ENCODE measurements at regions not wholly inside any gene's neighbourhood (a gene's known extent, or its start where the extent isn't known, plus 50 kb on each side); places are given as distances from the start of the nearest gene placed in this dataset.

DNA sequence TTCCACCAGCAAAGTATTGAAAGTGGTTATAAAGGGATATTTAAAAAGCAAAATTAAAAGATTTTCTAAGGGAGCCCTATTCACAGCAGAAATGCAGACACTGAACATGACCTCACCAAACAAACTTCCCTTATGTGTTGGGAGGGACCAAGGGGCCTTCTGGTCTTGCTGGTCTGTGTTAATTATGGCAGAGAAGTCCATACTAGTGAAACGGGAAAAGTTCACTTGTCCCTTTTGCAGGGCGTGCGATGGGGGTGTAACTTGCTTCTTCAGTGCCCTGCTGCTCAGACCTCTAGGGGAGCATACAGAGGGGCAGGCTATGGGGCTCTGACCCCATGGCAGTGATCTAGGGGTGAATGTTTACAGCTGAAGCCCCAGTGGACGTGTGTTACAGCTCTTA is 53.0 kb upstream of the ZNF337 start:
- Mint-ChIP-seq H3K4me3 (no peak overlapping the region), H3K36me3 (ENCODE audit: low read depth) (no peaks in the 10 kb centered on the region), H3K4me1 (no peaks in the 10 kb centered on the region), H3K27ac (no peak overlapping the region), H3K9me3 (no peaks in the 10 kb centered on the region), H3K27me3 (ENCODE audit: low read depth, poor library complexity) (peaks cover 4% of the 10 kb centered on the region)
- DNase-seq = no peak
- TF ChIP-seq, protein P1, sequence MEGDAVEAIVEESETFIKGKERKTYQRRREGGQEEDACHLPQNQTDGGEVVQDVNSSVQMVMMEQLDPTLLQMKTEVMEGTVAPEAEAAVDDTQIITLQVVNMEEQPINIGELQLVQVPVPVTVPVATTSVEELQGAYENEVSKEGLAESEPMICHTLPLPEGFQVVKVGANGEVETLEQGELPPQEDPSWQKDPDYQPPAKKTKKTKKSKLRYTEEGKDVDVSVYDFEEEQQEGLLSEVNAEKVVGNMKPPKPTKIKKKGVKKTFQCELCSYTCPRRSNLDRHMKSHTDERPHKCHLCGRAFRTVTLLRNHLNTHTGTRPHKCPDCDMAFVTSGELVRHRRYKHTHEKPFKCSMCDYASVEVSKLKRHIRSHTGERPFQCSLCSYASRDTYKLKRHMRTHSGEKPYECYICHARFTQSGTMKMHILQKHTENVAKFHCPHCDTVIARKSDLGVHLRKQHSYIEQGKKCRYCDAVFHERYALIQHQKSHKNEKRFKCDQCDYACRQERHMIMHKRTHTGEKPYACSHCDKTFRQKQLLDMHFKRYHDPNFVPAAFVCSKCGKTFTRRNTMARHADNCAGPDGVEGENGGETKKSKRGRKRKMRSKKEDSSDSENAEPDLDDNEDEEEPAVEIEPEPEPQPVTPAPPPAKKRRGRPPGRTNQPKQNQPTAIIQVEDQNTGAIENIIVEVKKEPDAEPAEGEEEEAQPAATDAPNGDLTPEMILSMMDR (IDR thresholded peaks at IDR 0.05) = no peak

All from nephron progenitor cell (in vitro differentiated cells).